ENCODE measurements at regions not wholly inside any gene's neighbourhood (a gene's known extent, or its start where the extent isn't known, plus 50 kb on each side); places are given as distances from the start of the nearest gene placed in this dataset.

DNA sequence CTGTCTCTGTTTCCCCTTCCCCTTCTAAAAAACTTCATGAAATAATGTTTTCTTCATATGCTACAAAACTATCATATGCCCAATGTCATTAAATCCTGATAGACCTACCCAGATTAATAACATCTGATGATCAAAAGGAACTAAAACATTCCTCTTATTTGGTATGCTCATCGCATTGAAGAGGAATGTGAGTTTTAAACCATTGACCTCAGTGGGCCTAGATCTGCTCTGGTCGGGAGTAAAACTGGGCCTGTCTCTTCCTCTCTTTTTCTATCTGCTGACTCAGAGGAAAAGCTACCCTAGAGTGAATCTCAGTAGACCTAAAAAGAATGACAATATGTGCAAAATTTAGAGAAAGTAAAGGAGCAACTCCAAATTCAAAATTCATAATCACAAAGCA lies 275.8 kb downstream of the SATB1 start:
- TF ChIP-seq, protein P1, sequence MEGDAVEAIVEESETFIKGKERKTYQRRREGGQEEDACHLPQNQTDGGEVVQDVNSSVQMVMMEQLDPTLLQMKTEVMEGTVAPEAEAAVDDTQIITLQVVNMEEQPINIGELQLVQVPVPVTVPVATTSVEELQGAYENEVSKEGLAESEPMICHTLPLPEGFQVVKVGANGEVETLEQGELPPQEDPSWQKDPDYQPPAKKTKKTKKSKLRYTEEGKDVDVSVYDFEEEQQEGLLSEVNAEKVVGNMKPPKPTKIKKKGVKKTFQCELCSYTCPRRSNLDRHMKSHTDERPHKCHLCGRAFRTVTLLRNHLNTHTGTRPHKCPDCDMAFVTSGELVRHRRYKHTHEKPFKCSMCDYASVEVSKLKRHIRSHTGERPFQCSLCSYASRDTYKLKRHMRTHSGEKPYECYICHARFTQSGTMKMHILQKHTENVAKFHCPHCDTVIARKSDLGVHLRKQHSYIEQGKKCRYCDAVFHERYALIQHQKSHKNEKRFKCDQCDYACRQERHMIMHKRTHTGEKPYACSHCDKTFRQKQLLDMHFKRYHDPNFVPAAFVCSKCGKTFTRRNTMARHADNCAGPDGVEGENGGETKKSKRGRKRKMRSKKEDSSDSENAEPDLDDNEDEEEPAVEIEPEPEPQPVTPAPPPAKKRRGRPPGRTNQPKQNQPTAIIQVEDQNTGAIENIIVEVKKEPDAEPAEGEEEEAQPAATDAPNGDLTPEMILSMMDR (IDR thresholded peaks at IDR 0.05): no peak
- TF ChIP-seq POLR2A (IDR thresholded peaks at IDR 0.05): no peak
